ENCODE measurements at regions not wholly inside any gene's neighbourhood (a gene's known extent, or its start where the extent isn't known, plus 50 kb on each side); places are given as distances from the start of the nearest gene placed in this dataset.

GRCh38 chr2:175744000-175744399 is 258.1 kb downstream of the LNPK start:
- Histone ChIP-seq H3K27me3 (ENCODE audit: control insufficient read depth, insufficient read depth, low read length) (no peaks in the 10 kb centered on the region), H3K9me3 (ENCODE audit: control insufficient read depth, low read length) (no peaks in the 10 kb centered on the region), H3K4me2 (ENCODE audit: low read length) (no peak overlapping the region), H3K4me1 (no peaks in the 10 kb centered on the region), H2AFZ (no peak overlapping the region), H3K27ac (no peak overlapping the region), H3K4me3 (ENCODE audit: low read depth, low read length) (no peak overlapping the region), H3K9ac (no peak overlapping the region), H3K36me3 (ENCODE audit: control insufficient read depth, insufficient read depth, low read length) (no peaks in the 10 kb centered on the region), H3K79me2 (no peaks in the 10 kb centered on the region)
- TF ChIP-seq CTCF (IDR thresholded peaks at IDR 0.05), result no peak

GRCh38 chr2:175743011-175743410 is 259.1 kb downstream of the LNPK start:
- Histone ChIP-seq H3K4me3 (ENCODE audit: low read depth, low read length) (no peak overlapping the region), H3K27ac (no peak overlapping the region), H3K9me3 (ENCODE audit: control insufficient read depth, low read length) (no peaks in the 10 kb centered on the region), H2AFZ (no peak overlapping the region), H3K4me1 (no peaks in the 10 kb centered on the region), H3K9ac (no peak overlapping the region), H3K36me3 (ENCODE audit: control insufficient read depth, insufficient read depth, low read length) (no peaks in the 10 kb centered on the region), H3K79me2 (no peaks in the 10 kb centered on the region), H3K27me3 (ENCODE audit: control insufficient read depth, insufficient read depth, low read length) (no peaks in the 10 kb centered on the region), H3K4me2 (ENCODE audit: low read length) (no peak overlapping the region)
- TF ChIP-seq CTCF (IDR thresholded peaks at IDR 0.05), result no peak

- no peaks in the 10 kb centered on the region for H3K27me3 ChIP-seq (ENCODE audit: control insufficient read depth, insufficient read depth, low read length)
- no peaks in the 10 kb centered on the region for H3K4me1 ChIP-seq
- no peaks in the 10 kb centered on the region for H3K36me3 ChIP-seq (ENCODE audit: control insufficient read depth, insufficient read depth, low read length)
- H3K27ac ChIP-seq, result no peak overlapping the region
- no peak overlapping the region for H2AFZ ChIP-seq
- no peaks in the 10 kb centered on the region for H3K9me3 ChIP-seq (ENCODE audit: control insufficient read depth, low read length)
- no peak for TF ChIP-seq CTCF (IDR thresholded peaks at IDR 0.05)
- H3K4me2 ChIP-seq (ENCODE audit: low read length), result no peak overlapping the region
- no peak overlapping the region for H3K4me3 ChIP-seq (ENCODE audit: low read depth, low read length)
- no peak overlapping the region for H3K9ac ChIP-seq
- no peaks in the 10 kb centered on the region for H3K79me2 ChIP-seq
Observed at GRCh38 chr2:175742367-175742766, 259.7 kb downstream of the LNPK start.

GRCh38 chr2:175741164-175741563 is 260.9 kb downstream of the LNPK start:
- no peak for TF ChIP-seq CTCF (IDR thresholded peaks at IDR 0.05)
- no peaks in the 10 kb centered on the region for H3K27me3 ChIP-seq (ENCODE audit: control insufficient read depth, insufficient read depth, low read length)
- H3K79me2 ChIP-seq, result no peaks in the 10 kb centered on the region
- H3K36me3 ChIP-seq (ENCODE audit: control insufficient read depth, insufficient read depth, low read length), result no peaks in the 10 kb centered on the region
- H3K4me3 ChIP-seq (ENCODE audit: low read depth, low read length), result no peak overlapping the region
- H2AFZ ChIP-seq, result no peak overlapping the region
- no peak overlapping the region for H3K9ac ChIP-seq
- no peaks in the 10 kb centered on the region for H3K4me1 ChIP-seq
- H3K27ac ChIP-seq, result no peak overlapping the region
- H3K4me2 ChIP-seq (ENCODE audit: low read length), result no peak overlapping the region
- no peaks in the 10 kb centered on the region for H3K9me3 ChIP-seq (ENCODE audit: control insufficient read depth, low read length)

GRCh38 chr2:175737722-175738361 is 264.2 kb downstream of the LNPK start:
- Histone ChIP-seq H3K4me3 (ENCODE audit: low read depth, low read length) (no peak overlapping the region), H3K79me2 (no peaks in the 10 kb centered on the region), H3K27me3 (ENCODE audit: control insufficient read depth, insufficient read depth, low read length) (no peaks in the 10 kb centered on the region), H3K27ac (no peak overlapping the region), H3K9me3 (ENCODE audit: control insufficient read depth, low read length) (no peaks in the 10 kb centered on the region), H3K4me1 (no peaks in the 10 kb centered on the region), H3K36me3 (ENCODE audit: control insufficient read depth, insufficient read depth, low read length) (no peaks in the 10 kb centered on the region), H3K9ac (no peak overlapping the region), H3K4me2 (ENCODE audit: low read length) (no peak overlapping the region), H2AFZ (no peak overlapping the region)
- no peak for TF ChIP-seq CTCF (IDR thresholded peaks at IDR 0.05)

Data from parathyroid adenoma (tissue), 2 donors.